GM10266 (cell line): ENCODE measurements at regions not wholly inside any gene's neighbourhood (a gene's known extent, or its start where the extent isn't known, plus 50 kb on each side); places are given as distances from the start of the nearest gene placed in this dataset.

ENCODE experiments used
- DNase-seq: peaks from one replicate; pipeline ENCODE4 v3.0.0; 2012; ENCODE audit errors: extremely low spot score
- TF ChIP-seq, protein P1 (sequence below): IDR thresholded peaks from 2 replicates; pipeline ENCODE4 v1.5.1; 2012; ENCODE audit warnings: mild to moderate bottlenecking, low read depth; ENCODE audit not compliant: control insufficient read depth, insufficient read depth; ENCODE audit errors: missing control alignments

DNA sequence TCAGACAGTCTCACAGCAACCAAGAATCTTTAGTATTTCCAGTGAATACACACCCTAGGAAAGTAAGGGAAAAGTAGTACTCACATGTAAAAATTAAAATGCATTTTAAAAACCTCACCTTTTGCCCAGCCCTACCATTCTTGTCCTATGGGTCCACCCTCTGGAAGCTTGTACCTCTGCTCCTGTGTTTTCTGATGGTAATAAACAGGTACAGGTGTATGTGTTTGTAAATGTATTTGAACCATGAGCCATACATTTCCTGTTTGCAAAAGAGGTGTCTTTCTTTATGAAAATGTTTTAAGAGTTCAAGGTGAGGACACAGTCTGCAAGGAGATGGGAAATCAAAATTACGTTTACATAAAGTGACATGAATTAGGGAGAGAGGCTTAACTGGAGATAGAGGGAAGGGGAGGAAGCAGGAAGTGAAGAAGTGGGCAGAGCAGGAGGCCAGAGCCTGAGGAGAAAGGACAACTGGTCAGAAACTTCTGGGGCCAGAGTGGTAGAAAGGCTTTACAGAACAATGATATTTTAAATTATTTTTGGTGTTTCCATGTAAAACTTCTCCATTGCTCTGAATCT lies 52.0 kb upstream of the IVNS1ABP start:
- no peak for DNase-seq
- TF ChIP-seq, protein P1, sequence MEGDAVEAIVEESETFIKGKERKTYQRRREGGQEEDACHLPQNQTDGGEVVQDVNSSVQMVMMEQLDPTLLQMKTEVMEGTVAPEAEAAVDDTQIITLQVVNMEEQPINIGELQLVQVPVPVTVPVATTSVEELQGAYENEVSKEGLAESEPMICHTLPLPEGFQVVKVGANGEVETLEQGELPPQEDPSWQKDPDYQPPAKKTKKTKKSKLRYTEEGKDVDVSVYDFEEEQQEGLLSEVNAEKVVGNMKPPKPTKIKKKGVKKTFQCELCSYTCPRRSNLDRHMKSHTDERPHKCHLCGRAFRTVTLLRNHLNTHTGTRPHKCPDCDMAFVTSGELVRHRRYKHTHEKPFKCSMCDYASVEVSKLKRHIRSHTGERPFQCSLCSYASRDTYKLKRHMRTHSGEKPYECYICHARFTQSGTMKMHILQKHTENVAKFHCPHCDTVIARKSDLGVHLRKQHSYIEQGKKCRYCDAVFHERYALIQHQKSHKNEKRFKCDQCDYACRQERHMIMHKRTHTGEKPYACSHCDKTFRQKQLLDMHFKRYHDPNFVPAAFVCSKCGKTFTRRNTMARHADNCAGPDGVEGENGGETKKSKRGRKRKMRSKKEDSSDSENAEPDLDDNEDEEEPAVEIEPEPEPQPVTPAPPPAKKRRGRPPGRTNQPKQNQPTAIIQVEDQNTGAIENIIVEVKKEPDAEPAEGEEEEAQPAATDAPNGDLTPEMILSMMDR, result no peak

DNA sequence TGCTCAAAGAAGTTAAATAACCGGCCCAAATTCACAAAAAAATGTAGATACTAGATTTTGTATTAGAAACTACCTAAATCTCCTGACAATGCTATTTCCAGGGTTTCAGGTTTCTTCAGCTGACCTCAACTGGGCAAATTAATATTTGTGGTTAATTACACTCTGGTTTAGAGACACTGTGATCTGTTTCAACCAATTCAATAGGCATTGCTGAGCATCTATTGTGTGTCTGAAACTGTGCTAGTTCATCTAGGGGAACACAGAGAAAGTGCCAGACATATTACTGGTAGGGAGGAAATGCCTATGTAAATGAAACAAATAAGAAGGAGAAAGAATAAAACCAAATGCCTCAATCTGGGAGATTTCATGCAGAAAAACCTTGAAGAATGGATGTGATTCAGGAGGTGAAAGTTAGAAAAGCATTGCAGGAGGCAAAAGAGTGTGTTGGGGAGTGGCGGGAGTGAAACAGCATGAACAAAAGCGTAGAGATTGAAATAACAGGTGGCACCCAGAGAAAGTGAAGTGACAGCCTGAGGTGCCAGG lies 51.3 kb upstream of the IVNS1ABP start:
- TF ChIP-seq, protein P1, result no peak
- DNase-seq, result no peak

DNA sequence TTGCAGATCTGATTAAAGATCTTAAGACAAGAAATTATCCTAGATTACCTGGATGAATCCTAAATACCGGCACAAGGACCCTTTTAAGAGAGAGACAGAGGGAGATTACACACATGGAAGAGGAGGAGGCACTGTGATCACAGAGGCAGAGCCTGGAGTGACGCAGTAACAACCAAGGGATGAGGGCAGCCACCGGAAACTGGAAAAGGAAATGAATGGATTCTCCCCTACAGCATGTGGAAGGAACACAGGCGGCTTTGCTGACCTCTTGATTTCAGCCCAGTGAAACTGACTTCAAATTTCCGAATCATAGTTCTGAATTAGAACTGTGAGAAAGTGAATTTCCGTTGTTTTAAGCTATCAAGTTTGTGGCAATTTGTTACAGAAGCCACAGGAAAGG lies 50.2 kb upstream of the IVNS1ABP start:
- no peak for DNase-seq
- TF ChIP-seq, protein P1, result no peak
